ENCODE measurements at regions not wholly inside any gene's neighbourhood (a gene's known extent, or its start where the extent isn't known, plus 50 kb on each side); places are given as distances from the start of the nearest gene placed in this dataset.

- Histone ChIP-seq H3K9ac (ENCODE audit: low read depth, low read length) (no peak overlapping the region), H3K36me3 (ENCODE audit: control insufficient read depth, insufficient read depth, low read length) (no peaks in the 10 kb centered on the region), H3K4me3 (ENCODE audit: low read depth, low read length) (no peak overlapping the region), H3K4me1 (ENCODE audit: control insufficient read depth, insufficient read depth, low read length) (peaks cover 14% of the 10 kb centered on the region; the same call in 1 of the 2 replicates), H3K27me3 (ENCODE audit: control insufficient read depth, insufficient read depth, low read length) (no peaks in the 10 kb centered on the region), H3K9me3 (ENCODE audit: control insufficient read depth, insufficient read depth, low read length) (no peaks in the 10 kb centered on the region), H3K27ac (ENCODE audit: low read depth, low read length) (no peak overlapping the region)
Observed at GRCh38 chr1:80896781-80897356, 903.9 kb upstream of the ADGRL2 start.

GRCh38 chr1:80894921-80895320, 905.8 kb upstream of the ADGRL2 start:
- Histone ChIP-seq H3K4me3 (ENCODE audit: low read depth, low read length) (no peak overlapping the region), H3K27ac (ENCODE audit: low read depth, low read length) (no peak overlapping the region), H3K9me3 (ENCODE audit: control insufficient read depth, insufficient read depth, low read length) (no peaks in the 10 kb centered on the region), H3K9ac (ENCODE audit: low read depth, low read length) (no peak overlapping the region), H3K36me3 (ENCODE audit: control insufficient read depth, insufficient read depth, low read length) (no peaks in the 10 kb centered on the region), H3K27me3 (ENCODE audit: control insufficient read depth, insufficient read depth, low read length) (no peaks in the 10 kb centered on the region), H3K4me1 (ENCODE audit: control insufficient read depth, insufficient read depth, low read length) (peaks cover 14% of the 10 kb centered on the region; the same call in 1 of the 2 replicates)

- no peak overlapping the region for H3K4me3 ChIP-seq (ENCODE audit: low read depth, low read length)
- no peaks in the 10 kb centered on the region for H3K36me3 ChIP-seq (ENCODE audit: control insufficient read depth, insufficient read depth, low read length)
- H3K27me3 ChIP-seq (ENCODE audit: control insufficient read depth, insufficient read depth, low read length) = no peaks in the 10 kb centered on the region
- no peak overlapping the region for H3K27ac ChIP-seq (ENCODE audit: low read depth, low read length)
- peaks cover 14% of the 10 kb centered on the region; the same call in 1 of the 2 replicates for H3K4me1 ChIP-seq (ENCODE audit: control insufficient read depth, insufficient read depth, low read length)
- no peaks in the 10 kb centered on the region for H3K9me3 ChIP-seq (ENCODE audit: control insufficient read depth, insufficient read depth, low read length)
- no peak overlapping the region for H3K9ac ChIP-seq (ENCODE audit: low read depth, low read length)
Observed at GRCh38 chr1:80893115-80893514, 907.6 kb upstream of the ADGRL2 start.

GRCh38 chr1:80892539-80892938, 908.2 kb upstream of the ADGRL2 start:
- H3K27ac ChIP-seq (ENCODE audit: low read depth, low read length) = no peak overlapping the region
- no peak overlapping the region for H3K9ac ChIP-seq (ENCODE audit: low read depth, low read length)
- no peak overlapping the region for H3K4me3 ChIP-seq (ENCODE audit: low read depth, low read length)
- H3K4me1 ChIP-seq (ENCODE audit: control insufficient read depth, insufficient read depth, low read length) = peaks cover 14% of the 10 kb centered on the region; the same call in 1 of the 2 replicates
- no peaks in the 10 kb centered on the region for H3K27me3 ChIP-seq (ENCODE audit: control insufficient read depth, insufficient read depth, low read length)
- H3K36me3 ChIP-seq (ENCODE audit: control insufficient read depth, insufficient read depth, low read length) = no peaks in the 10 kb centered on the region
- no peaks in the 10 kb centered on the region for H3K9me3 ChIP-seq (ENCODE audit: control insufficient read depth, insufficient read depth, low read length)

- Histone ChIP-seq H3K4me3 (ENCODE audit: low read depth, low read length) (no peak overlapping the region), H3K9me3 (ENCODE audit: control insufficient read depth, insufficient read depth, low read length) (no peaks in the 10 kb centered on the region), H3K27me3 (ENCODE audit: control insufficient read depth, insufficient read depth, low read length) (no peaks in the 10 kb centered on the region), H3K4me1 (ENCODE audit: control insufficient read depth, insufficient read depth, low read length) (peaks cover 14% of the 10 kb centered on the region; the same call in 1 of the 2 replicates), H3K9ac (ENCODE audit: low read depth, low read length) (no peak overlapping the region), H3K27ac (ENCODE audit: low read depth, low read length) (no peak overlapping the region), H3K36me3 (ENCODE audit: control insufficient read depth, insufficient read depth, low read length) (no peaks in the 10 kb centered on the region)
Observed at GRCh38 chr1:80891871-80892270, 908.9 kb upstream of the ADGRL2 start.

- Histone ChIP-seq H3K9me3 (ENCODE audit: control insufficient read depth, insufficient read depth, low read length) (no peaks in the 10 kb centered on the region), H3K9ac (ENCODE audit: low read depth, low read length) (no peak overlapping the region), H3K27ac (ENCODE audit: low read depth, low read length) (no peak overlapping the region), H3K36me3 (ENCODE audit: control insufficient read depth, insufficient read depth, low read length) (no peaks in the 10 kb centered on the region), H3K27me3 (ENCODE audit: control insufficient read depth, insufficient read depth, low read length) (no peaks in the 10 kb centered on the region), H3K4me1 (ENCODE audit: control insufficient read depth, insufficient read depth, low read length) (no peaks in the 10 kb centered on the region), H3K4me3 (ENCODE audit: low read depth, low read length) (no peak overlapping the region)
Observed at GRCh38 chr1:80882553-80882952, 918.2 kb upstream of the ADGRL2 start.

- Histone ChIP-seq H3K4me1 (ENCODE audit: control insufficient read depth, insufficient read depth, low read length) (no peaks in the 10 kb centered on the region), H3K36me3 (ENCODE audit: control insufficient read depth, insufficient read depth, low read length) (no peaks in the 10 kb centered on the region), H3K9ac (ENCODE audit: low read depth, low read length) (no peak overlapping the region), H3K4me3 (ENCODE audit: low read depth, low read length) (no peak overlapping the region), H3K27ac (ENCODE audit: low read depth, low read length) (no peak overlapping the region), H3K9me3 (ENCODE audit: control insufficient read depth, insufficient read depth, low read length) (no peaks in the 10 kb centered on the region), H3K27me3 (ENCODE audit: control insufficient read depth, insufficient read depth, low read length) (no peaks in the 10 kb centered on the region)
Observed at GRCh38 chr1:80878343-80878742, 922.4 kb upstream of the ADGRL2 start.

- Histone ChIP-seq H3K27me3 (ENCODE audit: control insufficient read depth, insufficient read depth, low read length) (no peaks in the 10 kb centered on the region), H3K4me1 (ENCODE audit: control insufficient read depth, insufficient read depth, low read length) (no peaks in the 10 kb centered on the region), H3K27ac (ENCODE audit: low read depth, low read length) (no peak overlapping the region), H3K9ac (ENCODE audit: low read depth, low read length) (no peak overlapping the region), H3K4me3 (ENCODE audit: low read depth, low read length) (no peak overlapping the region), H3K9me3 (ENCODE audit: control insufficient read depth, insufficient read depth, low read length) (no peaks in the 10 kb centered on the region), H3K36me3 (ENCODE audit: control insufficient read depth, insufficient read depth, low read length) (no peaks in the 10 kb centered on the region)
Observed at GRCh38 chr1:80876035-80876434, 924.7 kb upstream of the ADGRL2 start.

GRCh38 chr1:80869299-80869698, 931.4 kb upstream of the ADGRL2 start:
- H3K4me3 ChIP-seq (ENCODE audit: low read depth, low read length) = no peak overlapping the region
- no peak overlapping the region for H3K9ac ChIP-seq (ENCODE audit: low read depth, low read length)
- no peaks in the 10 kb centered on the region for H3K36me3 ChIP-seq (ENCODE audit: control insufficient read depth, insufficient read depth, low read length)
- H3K27me3 ChIP-seq (ENCODE audit: control insufficient read depth, insufficient read depth, low read length) = no peaks in the 10 kb centered on the region
- H3K27ac ChIP-seq (ENCODE audit: low read depth, low read length) = no peak overlapping the region
- H3K4me1 ChIP-seq (ENCODE audit: control insufficient read depth, insufficient read depth, low read length) = no peaks in the 10 kb centered on the region
- no peaks in the 10 kb centered on the region for H3K9me3 ChIP-seq (ENCODE audit: control insufficient read depth, insufficient read depth, low read length)

- Histone ChIP-seq H3K4me1 (ENCODE audit: control insufficient read depth, insufficient read depth, low read length) (no peaks in the 10 kb centered on the region), H3K27ac (ENCODE audit: low read depth, low read length) (no peak overlapping the region), H3K4me3 (ENCODE audit: low read depth, low read length) (no peak overlapping the region), H3K9ac (ENCODE audit: low read depth, low read length) (no peak overlapping the region), H3K9me3 (ENCODE audit: control insufficient read depth, insufficient read depth, low read length) (no peaks in the 10 kb centered on the region), H3K36me3 (ENCODE audit: control insufficient read depth, insufficient read depth, low read length) (no peaks in the 10 kb centered on the region), H3K27me3 (ENCODE audit: control insufficient read depth, insufficient read depth, low read length) (no peaks in the 10 kb centered on the region)
Observed at GRCh38 chr1:80847904-80848303, 952.8 kb upstream of the ADGRL2 start.

- no peaks in the 10 kb centered on the region for H3K36me3 ChIP-seq (ENCODE audit: control insufficient read depth, insufficient read depth, low read length)
- H3K4me3 ChIP-seq (ENCODE audit: low read depth, low read length) = no peak overlapping the region
- H3K27me3 ChIP-seq (ENCODE audit: control insufficient read depth, insufficient read depth, low read length) = no peaks in the 10 kb centered on the region
- no peak overlapping the region for H3K27ac ChIP-seq (ENCODE audit: low read depth, low read length)
- H3K9me3 ChIP-seq (ENCODE audit: control insufficient read depth, insufficient read depth, low read length) = peaks cover under 1% of the 10 kb centered on the region; the same call in 1 of the 2 replicates
- no peaks in the 10 kb centered on the region for H3K4me1 ChIP-seq (ENCODE audit: control insufficient read depth, insufficient read depth, low read length)
- H3K9ac ChIP-seq (ENCODE audit: low read depth, low read length) = no peak overlapping the region
Observed at GRCh38 chr1:80846966-80847365, 953.8 kb upstream of the ADGRL2 start.

Data from HUES48 (cell line).